Fibroblast of skin of right biceps (primary cell): ENCODE measurements at regions not wholly inside any gene's neighbourhood (a gene's known extent, or its start where the extent isn't known, plus 50 kb on each side); places are given as distances from the start of the nearest gene placed in this dataset.
"Not testable (repeated sequence)": the region's sequence is repeated elsewhere in the genome, so short reads cannot be mapped to it uniquely, and the experiment has no call there.

ENCODE experiments used
- DNase-seq: peaks from one replicate; pipeline ENCODE4 v3.0.0-alpha.2; 2013

GRCh38 chr2:163062524-163062923 is 224.0 kb upstream of the KCNH7 start:
- no peak for DNase-seq

GRCh38 chr2:163046615-163047014 is 208.0 kb upstream of the KCNH7 start:
- DNase-seq: no peak

- DNase-seq: no peak
Observed at GRCh38 chr2:163045830-163046229, 207.3 kb upstream of the KCNH7 start.

GRCh38 chr2:163044114-163044513 is 205.5 kb upstream of the KCNH7 start:
- DNase-seq: no peak

GRCh38 chr2:163043201-163043600 is 204.6 kb upstream of the KCNH7 start:
- no peak for DNase-seq

GRCh38 chr2:163039266-163039665 is 200.7 kb upstream of the KCNH7 start:
- no peak for DNase-seq

- DNase-seq: no peak
Observed at GRCh38 chr2:163028807-163029206, 190.2 kb upstream of the KCNH7 start.

GRCh38 chr2:163026136-163026775 is 187.7 kb upstream of the KCNH7 start:
- not testable (repeated sequence) for DNase-seq

GRCh38 chr2:163016882-163017281 is 178.3 kb upstream of the KCNH7 start:
- DNase-seq: not testable (repeated sequence)

- DNase-seq: no peak
Observed at GRCh38 chr2:163011000-163011399, 172.4 kb upstream of the KCNH7 start.

GRCh38 chr2:163008642-163009041 is 170.1 kb upstream of the KCNH7 start:
- DNase-seq: no peak

- no peak for DNase-seq
Observed at GRCh38 chr2:162994718-162995117, 156.2 kb upstream of the KCNH7 start.

- DNase-seq: no peak
Observed at GRCh38 chr2:162992828-162993227, 154.3 kb upstream of the KCNH7 start.

GRCh38 chr2:162989507-162989906 is 150.9 kb upstream of the KCNH7 start:
- no peak for DNase-seq

- DNase-seq: no peak
Observed at GRCh38 chr2:162974771-162975170, 136.2 kb upstream of the KCNH7 start.

GRCh38 chr2:162972383-162972782 is 133.8 kb upstream of the KCNH7 start:
- no peak for DNase-seq

- no peak for DNase-seq
Observed at GRCh38 chr2:162968306-162968705, 129.7 kb upstream of the KCNH7 start.

- no peak for DNase-seq
Observed at GRCh38 chr2:162967811-162968210, 129.2 kb upstream of the KCNH7 start.

GRCh38 chr2:162967147-162967546 is 128.6 kb upstream of the KCNH7 start:
- DNase-seq: no peak

- DNase-seq: no peak
Observed at GRCh38 chr2:162965191-162965590, 126.6 kb upstream of the KCNH7 start.

- DNase-seq: no peak
Observed at GRCh38 chr2:162964513-162964912, 125.9 kb upstream of the KCNH7 start.

GRCh38 chr2:162963156-162963555 is 124.6 kb upstream of the KCNH7 start:
- no peak for DNase-seq

- no peak for DNase-seq
Observed at GRCh38 chr2:162945785-162946184, 107.2 kb upstream of the KCNH7 start.

- no peak for DNase-seq
Observed at GRCh38 chr2:162938387-162938786, 99.8 kb upstream of the KCNH7 start.

- DNase-seq: no peak
Observed at GRCh38 chr2:162934191-162934590, 95.6 kb upstream of the KCNH7 start.

- DNase-seq: peak; percentile 26
Observed at GRCh38 chr2:162932416-162932815, 93.8 kb upstream of the KCNH7 start.
